ENCODE measurements at regions not wholly inside any gene's neighbourhood (a gene's known extent, or its start where the extent isn't known, plus 50 kb on each side); places are given as distances from the start of the nearest gene placed in this dataset.

DNA sequence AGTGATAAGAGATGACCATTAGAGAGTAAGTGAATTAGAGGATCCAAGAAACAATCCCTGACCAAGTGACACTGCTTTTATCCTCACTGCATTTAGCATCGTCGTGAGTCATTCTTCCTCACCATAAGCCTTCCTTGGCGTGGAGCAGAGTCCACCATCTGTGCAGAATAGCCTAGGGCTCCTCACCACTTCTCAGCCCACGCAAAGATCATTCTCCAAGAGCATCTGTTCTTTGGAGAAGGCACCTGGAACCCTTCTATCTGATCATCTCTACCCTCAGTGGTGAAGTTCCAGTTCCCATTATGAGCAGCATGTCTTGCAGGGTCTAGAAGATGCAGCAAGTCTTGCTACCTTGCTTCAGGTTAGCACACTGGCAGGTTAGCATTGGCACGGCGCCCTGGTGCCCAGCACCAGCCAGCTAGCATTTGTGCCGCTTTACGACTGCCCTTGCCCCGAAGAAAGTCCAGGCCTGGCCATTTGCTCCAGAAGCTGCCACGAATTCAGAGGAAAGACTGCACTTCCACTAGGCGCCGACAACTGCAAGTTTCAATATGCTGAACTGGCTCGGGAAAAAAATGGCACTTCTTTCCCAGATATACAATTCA is 225.8 kb downstream of the TTC32 start:
- DNase-seq = no peak

DNA sequence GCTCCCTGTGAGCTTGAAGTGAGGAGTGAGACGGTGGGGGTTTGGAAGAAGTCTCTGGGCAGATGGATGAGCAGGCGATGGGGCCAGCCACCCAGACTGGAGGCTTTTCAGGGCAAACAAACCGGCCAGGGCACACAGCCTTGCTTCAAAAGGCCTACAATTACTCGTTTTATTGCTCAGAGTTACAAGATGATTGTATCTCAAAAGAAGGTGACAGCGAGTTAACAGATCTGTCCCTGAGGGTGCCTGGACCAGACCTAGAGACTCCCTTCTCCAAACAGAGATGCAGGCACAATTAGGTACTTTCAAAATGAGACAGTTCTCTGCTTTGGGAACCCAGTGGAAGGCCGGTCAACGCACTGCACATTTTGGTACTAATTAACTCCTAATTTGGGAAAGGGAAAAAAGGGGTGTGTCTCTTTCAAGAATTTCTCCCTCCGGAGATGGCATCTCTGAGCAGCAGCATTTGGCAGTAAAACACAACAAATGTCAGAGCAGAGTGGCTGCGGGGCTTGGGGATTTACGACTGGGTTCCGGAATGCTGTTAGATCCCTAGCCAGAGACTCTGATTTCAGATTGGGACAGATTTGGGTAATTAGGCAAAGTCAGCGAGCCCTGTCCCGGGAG is 226.7 kb downstream of the TTC32 start:
- no peak for DNase-seq

DNA sequence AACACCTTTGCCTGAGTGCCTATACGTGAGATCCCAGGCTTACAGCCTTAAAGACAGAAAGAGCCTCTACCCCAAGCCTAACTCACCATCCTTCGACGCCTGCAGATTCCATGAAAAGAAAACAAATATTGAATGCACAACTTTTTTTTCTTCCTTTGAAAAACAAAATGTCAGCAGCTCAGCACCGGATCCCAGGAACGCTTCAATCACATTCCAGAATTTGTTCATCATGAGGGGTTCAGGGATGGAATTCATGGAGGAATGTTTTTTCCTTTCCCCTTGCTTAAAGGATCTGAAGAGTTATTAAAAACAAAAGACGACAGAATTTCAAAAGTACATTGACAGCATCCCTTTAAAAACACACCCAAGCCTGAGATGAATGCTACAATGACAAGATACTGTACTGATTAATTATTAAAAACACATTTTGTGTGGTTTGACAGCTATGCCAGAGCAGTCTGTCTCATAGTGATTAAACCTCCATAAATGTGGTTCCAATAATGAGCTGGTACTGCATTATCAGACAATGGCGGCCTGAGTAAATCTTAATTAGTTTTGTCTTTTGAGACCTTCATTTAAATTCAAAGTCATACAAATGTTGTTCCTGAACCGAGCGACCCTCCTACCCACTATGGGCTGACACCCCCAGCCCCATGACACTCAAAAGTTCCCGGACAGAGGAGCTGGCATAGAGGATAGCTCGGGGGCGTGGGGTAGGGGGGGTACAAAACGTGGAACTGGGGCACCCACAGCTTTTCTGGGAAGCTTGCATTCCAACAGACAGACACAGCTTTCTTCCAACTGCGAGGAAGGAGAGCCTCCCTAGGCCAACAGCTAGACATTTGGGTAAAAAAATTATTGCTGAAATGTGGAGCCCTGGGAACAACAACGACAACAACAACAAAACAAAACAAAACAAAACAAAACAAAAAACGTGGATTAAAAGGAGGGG is 227.5 kb downstream of the TTC32 start:
- DNase-seq = no peak

DNA sequence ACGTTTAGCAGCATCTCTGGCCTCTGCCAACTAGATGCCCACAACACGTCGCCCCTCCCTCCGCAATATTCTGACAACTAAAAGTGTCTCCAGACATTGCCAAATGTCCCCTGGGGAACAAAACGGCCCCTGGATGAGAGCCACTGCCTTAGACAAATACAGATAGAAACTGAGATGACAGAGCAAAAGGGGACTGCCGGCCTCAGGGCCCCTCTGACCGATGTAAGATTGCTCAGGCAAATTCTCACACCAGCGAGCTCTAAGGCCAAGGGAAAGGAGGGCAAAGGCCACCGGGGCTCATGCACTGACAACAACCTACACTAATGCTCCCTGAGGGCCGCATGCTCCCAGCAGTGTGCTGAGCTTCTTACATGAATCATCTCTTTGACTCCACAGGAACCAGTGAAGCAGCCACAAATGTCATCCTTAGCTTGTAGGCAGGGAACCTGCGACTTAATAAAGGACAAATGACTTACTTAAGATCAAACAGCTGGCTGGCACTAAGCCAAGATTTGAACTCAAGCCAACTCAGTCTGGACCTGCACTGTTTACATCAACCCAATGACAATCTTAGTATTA is 228.5 kb downstream of the TTC32 start:
- no peak for DNase-seq

DNA sequence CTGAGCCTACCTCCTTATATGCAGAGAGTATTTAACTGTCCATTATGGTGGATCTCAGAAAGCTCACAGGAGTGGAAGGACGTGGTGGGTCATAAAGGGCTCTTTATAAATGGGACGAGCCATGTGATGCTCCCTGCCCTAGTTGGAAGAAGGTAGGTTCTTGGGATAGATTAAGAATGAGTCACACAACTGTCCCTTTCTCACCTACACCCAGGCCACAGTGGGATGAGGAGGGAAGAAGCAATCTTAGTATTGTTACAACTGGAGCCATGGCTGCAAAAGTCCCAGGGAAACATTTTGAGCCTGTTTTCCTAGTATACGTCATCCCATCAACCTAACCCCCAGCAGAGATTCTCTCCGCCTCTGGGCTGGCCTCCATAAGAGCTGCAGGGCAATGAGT is 229.9 kb downstream of the TTC32 start:
- no peak for DNase-seq

DNA sequence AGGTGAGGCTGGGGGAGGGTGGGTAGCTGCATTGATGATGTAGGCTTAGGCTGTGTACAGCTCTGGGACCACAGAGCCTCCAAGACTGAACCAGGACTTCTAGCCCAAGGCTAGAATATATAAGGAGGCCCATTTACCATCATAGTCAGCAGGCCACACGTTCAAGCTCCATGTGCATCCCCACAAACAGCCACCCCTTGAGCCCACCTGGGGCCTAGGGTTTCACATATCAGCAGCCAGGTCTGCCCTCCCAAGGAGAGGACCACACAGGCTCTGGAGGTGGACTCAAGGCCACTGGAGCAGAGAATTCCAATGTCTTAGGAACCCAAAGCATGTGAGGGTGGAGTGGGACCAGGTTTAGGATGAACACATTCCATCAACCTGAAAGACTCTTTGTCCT is 230.5 kb downstream of the TTC32 start:
- no peak for DNase-seq

DNA sequence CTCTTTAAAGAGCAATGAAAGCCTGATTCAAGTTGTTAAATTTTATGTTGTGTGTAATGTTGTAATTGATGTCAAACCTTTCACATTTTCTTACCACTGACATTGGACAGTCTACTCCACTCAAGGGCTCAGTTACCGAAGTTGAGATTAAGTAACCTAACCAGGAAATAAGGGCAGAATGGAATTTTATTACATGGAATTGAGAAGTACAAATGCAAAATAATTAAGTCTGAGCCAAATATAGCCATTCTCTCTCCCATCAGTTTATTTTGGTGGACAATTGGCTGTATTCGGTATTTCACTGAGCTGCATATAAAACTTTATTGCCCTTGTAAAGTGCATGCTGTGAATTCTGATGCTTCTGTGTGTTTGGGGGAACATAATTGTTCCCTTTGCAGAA is 231.5 kb downstream of the TTC32 start:
- DNase-seq = no peak

DNA sequence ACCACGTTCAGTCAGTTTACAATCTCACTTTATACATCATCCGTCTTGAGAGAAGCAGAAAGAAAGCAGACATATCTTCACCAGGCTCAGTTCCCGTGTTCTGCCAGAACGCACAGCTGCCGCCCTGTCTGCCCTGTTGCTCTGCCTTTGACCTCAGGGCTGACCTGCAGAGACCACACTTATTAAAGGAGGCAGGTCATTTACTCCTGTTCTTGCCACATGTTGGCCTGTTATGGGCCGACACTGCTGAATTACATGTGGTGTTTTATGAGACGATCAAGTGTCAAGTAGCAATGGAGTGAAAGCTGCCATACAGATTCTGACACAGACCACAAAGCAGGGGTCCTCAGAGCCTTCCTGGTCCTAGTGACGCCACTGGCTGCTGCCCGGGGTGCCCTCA is 232.2 kb downstream of the TTC32 start:
- DNase-seq = no peak

DNA sequence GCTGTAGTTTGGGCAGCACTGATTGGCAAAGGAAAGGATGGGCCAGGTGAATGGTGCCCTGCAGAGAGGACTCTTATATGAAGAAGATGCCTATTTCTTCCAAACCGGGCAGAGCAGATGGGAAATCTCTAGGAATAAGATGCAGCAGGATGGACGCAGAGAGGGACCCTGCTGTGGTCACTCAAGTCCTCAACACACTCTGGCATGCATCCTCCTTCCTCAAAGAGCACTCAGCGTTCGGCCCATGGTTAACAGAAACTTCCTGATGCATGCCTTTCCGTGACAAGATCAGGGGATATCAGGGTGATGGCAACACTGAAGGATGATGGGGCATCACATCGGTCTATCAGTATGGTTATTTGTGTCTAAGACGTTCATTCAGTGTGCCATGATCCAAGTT is 232.7 kb downstream of the TTC32 start:
- no peak for DNase-seq

DNA sequence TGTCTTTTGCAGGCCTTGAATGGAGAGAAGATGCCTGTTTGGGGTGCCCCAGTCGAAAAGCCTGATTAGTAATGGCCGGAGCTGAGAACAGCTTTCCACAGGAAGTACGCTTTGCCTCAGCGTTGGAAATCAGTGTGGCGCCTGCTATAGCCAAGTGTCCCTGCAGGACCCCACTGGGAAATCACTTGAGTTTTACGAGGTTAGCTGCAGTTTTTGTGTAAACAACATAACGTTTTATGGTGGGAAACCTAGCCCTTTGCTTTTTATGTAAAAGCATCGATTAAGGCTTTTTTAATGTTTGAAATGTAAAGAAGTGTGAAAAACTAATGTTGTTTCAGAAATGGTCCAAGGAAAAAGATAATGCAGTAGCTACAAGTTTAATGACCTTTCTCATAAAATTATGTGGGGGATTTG is 234.2 kb downstream of the TTC32 start:
- no peak for DNase-seq

DNA sequence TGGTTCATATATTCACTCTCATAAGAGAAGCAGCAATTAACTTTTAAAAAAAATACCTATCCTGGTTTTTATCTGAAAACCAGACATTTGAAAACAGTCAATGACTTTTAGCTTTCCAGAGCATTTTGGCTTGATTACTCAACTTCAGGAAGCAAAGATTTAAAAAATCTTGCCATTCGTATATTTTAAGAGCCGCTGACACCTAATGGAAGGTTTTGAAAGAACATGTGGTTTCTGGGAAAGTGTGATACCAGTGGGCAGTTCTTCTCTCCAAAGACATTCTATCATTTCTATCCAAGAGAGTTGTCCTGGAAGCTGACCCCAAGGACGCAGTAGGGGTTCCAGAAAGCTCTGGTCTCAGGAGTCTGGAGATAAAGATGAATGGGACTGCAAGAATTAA is 234.7 kb downstream of the TTC32 start:
- no peak for DNase-seq

DNA sequence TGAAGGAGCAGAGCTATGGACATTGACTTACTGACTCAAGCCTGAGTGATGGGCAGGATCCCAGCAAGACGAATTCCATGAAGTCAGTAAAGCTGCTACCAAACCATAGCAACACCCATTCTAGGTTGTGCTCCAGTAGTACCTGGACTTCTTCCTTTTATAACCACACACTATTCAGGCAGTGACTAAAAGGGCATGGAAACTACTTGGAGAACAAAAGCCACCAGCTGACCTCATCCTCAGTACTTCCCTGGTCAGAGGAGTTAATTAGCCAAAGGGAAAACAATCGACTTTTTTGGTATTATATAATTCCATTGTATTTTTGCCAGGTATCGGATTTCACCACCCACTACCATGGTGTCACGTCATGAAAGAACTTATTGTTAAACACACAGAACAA is 237.1 kb downstream of the TTC32 start:
- DNase-seq = no peak

DNA sequence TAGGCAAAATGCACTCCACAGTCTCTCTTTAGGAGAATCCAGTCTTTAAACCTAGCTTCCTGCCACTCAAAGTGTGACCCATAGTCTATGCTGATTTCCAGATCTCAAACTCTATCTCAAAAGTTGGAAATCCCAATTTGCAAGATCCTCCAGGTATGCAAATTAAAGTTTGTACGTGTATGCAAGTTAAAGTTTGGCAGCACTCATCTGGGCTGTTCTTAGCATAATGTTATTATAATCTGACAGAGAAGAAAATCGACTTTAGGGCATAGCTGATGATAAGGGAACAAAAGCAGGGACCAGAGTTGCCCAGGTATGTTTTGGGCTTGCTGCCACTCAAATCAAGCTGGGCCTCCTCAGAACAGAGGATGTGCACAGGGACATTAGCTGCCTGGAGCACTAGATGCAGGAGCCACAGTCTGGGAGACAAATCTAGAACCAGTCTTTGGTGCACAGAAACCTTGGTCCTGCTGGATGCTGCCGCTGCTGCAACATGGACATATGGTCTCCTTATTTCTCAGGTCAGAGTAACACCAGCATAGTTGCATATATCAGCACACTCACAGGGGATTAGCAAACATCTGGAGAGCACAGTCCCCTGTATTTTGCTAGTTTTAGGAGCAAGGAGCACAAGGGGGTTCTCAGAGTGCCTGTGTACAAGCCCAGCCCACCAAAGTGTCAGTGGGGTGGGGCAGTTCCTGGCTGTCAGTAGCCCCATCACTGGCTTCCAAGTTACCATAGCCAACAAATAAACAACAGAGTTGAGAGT is 242.6 kb downstream of the TTC32 start:
- DNase-seq = no peak

DNA sequence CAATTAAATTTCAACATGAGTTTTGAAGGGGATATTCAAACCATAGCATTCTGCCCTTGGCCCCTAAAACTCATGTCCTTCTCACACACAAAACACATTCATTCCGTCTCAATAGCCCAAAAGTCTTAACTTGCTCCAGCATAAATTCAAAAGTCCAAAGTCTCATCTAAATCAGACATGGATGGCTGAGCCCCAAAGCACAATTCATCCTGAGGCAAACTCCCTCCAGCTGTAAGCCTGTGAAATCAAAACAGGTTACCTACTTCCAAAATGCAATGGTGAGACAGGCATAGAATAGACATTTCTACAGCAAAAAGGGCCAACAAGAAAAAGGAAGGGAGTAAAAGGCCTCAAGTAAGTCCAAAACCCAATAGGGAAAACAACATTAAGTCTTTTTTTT is 245.8 kb downstream of the TTC32 start:
- no peak for DNase-seq

DNA sequence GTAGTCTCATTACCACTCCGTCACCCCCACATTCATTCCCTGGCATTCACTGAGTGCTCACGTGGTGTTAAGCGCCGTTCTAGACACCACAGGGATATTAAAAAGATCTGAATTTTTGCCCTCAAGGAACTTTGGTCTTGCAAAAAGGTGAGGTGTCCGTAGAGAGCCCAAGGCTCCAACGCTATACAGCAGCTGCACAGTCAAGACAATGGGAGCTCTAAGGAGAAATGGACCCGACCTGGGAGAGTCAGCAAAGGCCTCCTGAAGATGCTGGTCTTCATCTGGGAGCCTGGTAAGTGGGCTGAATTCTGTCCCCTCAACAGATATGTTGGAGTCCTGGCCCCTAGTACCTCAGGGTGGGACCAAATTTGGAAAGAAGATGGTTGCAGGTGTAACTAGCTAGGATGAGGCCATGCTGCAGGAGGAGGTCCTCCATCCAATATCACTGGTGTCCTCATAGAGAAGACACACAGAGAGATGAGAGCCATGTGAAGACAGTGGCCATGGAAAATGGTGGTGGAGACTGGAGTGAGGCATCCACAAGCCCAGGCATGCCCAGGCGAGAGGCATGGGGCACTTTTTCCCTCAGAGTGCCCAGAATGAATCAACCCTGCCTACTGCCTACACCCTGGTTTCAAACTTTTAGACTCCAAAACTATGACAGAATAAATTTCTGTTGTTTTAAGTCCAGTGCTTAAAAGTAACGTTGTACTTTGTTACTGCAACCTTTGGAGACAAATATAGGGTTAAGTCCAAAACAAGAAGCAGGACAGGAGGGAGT is 247.3 kb downstream of the TTC32 start:
- DNase-seq = no peak

DNA sequence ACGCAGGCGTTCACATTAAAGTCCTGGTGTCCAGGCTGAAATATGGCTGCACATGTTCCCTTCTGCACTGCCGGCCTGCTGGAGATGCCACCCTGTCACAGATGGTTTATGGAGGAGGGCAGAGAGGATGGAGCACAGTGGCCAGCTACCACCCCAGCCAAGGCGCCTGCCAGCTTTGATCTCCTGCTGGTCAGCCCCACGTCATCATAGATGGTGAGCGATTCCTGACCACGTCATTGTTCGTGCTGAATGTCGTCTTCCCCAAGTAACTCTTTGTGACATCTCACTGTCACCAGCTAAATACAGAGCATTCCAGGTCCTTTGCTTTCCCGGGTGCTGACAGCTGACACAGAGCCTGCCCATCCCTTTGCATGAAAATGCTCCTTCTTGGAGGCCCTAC is 248.3 kb downstream of the TTC32 start:
- DNase-seq = no peak

DNA sequence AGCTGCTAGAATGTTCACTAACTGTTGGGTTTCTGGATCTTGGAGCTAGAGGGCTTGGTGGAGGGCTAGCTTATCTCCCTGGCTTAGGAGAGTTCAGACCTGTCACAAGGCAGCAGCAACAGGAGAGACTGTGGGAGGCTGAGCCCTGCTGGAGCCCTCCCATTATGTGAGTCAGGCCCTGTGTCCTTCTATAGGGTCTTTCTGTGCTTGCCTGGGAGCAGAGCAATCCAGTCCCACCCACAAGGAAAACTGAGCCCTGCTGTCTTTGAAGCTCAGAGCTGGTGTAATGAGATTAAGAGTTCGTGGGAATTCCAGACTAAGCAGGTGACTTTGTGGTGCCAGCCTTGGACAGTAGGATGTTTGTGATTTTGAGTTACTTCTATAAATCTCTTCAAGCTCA is 249.0 kb downstream of the TTC32 start:
- DNase-seq = no peak

DNA sequence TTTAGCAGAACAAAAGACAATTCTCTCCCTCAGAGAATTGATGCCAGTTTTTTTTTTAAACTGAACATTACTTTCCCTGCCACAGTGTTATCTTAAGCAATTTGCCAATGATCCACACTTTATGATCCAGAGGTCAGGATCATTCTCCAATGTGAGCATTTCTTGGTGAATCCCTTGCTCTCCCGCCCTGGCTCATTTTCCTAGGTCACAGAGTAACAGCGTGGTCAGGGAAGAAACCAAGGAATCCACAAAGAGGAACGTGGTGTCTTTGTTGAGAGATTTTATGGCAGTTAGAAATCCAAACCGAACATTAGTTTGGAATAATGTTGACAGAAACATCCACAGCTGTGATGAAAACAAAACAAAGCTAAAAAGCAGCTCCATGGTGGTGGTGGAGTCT is 250.3 kb downstream of the TTC32 start:
- no peak for DNase-seq

DNA sequence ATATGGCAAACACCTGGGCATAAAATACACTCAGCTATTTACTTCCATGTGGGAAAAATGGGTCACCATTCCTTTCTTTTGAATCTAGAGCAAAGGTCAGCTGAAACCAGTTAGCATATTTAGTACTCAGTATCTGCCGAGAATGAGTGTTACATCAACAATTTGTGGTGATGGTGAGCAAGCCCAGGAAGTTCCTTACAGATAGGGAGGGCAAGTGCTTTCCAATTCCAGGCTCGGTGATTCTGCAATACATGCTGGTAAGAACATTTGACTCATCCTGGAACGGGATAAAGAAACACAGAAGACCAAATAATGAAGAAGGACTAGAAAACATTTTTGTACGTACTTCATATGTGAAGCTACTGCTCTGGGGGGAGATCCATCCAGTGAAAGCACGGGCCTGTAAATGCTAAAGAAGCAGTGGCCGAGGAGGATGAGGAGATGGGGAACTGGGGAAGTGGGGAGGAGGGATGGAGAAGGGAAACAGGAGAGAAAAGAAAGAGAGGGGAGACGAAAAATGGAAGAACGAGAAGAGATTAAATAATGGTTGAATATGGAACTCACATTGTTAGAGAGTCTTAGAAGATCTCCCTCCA is 251.9 kb downstream of the TTC32 start:
- DNase-seq = no peak

DNA sequence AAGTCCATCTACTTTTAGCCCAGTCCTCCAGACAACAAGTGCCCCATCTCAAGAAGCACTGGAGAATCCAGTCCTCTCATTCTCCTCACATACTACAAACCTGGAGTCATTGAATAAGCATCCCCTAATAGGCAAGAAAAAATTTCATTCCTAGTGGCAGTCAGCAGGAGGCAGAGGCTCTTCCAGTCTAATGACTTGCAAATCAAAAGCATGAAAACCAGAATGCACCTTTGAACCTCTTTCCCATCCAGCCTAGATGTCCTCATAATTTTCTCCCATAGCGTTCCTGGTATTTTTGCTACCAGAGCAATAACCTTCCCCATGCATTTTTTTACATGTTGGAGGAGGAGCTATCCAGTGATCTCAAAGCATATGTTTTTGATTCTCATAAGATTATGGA is 252.6 kb downstream of the TTC32 start:
- DNase-seq = no peak

DNA sequence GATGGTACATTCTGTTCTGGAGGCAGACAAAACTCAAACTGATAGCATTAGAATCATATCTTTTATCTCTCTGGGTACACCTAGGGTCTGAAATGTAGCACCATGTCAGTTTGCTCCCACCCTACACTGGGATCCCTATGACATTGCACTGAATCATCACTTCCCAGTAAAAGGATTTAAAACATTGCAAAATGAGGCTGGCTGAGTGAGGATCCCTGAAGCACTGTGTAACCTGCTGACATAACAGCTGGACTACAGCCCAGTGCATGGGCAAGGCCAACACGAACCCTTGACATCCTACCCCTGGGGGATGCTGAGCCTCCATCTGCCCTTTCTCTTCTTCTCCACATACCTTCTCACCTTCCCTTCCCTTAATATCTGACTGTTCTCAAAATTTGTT is 253.2 kb downstream of the TTC32 start:
- no peak for DNase-seq

DNA sequence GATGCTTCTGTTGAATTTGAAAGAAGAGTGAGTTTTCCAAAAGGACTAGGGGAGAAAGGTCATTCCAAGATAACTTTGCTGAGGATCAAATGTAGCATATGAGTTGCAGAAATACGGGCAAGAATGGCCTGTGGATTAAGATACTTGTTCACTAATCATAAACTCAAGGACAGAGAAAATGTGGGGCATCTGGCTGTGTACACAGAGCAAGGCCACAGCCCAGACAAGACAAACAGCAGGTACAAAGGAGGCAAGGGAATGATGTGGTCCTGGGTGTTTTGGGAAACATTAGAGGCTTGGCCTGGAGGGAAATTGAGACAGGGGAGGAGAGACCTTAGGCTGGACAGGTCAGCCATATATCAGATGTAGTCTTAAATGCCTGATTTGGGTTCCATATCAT is 254.8 kb downstream of the TTC32 start:
- DNase-seq = no peak
